ENCODE measurements at regions not wholly inside any gene's neighbourhood (a gene's known extent, or its start where the extent isn't known, plus 50 kb on each side); places are given as distances from the start of the nearest gene placed in this dataset.

GRCh38 chr20:12291386-12291785 lies 373.7 kb downstream of the BTBD3 start (continued):
- TF ChIP-seq REST (IDR thresholded peaks at IDR 0.05) (no peak), HNF4A (conservative IDR thresholded peaks at IDR 0.05) (no peak), HNF4G (IDR thresholded peaks at IDR 0.05) (no peak), YY1 (IDR thresholded peaks at IDR 0.05) (no peak), NR2F2 (IDR thresholded peaks at IDR 0.05) (no peak)

DNA sequence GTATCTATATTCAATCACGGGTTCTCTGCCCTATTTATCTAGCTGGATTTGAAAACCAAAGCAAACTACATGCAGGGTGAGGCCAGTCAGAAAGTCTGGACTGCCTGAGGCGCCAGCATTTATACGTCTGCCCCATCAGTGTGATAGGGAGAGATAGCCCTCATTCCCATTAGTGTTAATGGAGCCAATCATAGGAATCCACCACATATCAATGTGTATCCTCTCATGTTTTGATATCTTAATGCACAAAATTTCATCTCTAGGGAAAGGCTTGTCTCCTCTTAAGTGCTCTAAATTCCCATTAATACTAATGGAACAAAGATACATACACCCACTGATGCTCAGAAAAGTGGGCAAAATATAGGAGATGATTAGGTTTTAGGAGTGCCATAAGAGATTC lies 376.2 kb downstream of the BTBD3 start:
- 71% methylated on average over 3 of the region's 3 CpGs for WGBS
- TF ChIP-seq RAD21 (IDR thresholded peaks at IDR 0.05) = no peak
- H3K27me3 ChIP-seq (ENCODE audit: control insufficient read depth in 4 of 4, insufficient read depth in 4 of 4, low read length in 3 of 4) = peaks cover 0 to 3% (median 0%) of the 10 kb centered on the region in 4 donors

DNA sequence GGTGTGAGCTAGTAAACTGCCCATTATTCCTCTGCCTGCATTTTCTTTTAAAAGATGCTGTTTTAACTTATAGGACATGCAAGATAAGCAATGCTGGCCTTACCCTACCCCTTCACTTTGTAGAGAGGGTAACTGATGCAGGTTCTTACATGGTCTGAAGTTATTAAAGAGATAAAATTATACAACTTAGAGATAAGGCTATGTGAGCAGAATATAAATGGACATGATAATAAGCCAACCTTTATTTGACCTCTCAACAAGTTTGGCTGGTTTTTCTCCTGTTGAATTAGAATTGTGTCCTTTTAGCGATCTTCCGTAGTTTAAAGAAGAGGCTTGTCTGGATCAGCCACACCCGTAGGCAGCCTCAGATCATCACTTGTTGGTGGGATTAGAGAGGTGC lies 377.0 kb downstream of the BTBD3 start:
- TF ChIP-seq RXRA (IDR thresholded peaks at IDR 0.05) (no peak), CTCF (IDR thresholded peaks at IDR 0.05; ENCODE audit: low read depth, low read length, missing input control) (no peak), HNF4G (IDR thresholded peaks at IDR 0.05) (no peak), FOXA1 (IDR thresholded peaks at IDR 0.05) (no peak), JUND (IDR thresholded peaks at IDR 0.05) (no peak), RAD21 (IDR thresholded peaks at IDR 0.05) (no peak)
- TF ChIP-seq, protein P1, sequence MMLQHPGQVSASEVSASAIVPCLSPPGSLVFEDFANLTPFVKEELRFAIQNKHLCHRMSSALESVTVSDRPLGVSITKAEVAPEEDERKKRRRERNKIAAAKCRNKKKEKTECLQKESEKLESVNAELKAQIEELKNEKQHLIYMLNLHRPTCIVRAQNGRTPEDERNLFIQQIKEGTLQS (IDR thresholded peaks at IDR 0.05) = no peak
- no peak overlapping the region for H3K27ac ChIP-seq (ENCODE audit: low read depth in 1 of 2, low read length in 2 of 2)
- H3K9me3 ChIP-seq (ENCODE audit: control insufficient read depth in 4 of 4, low read length in 3 of 4) = no peaks in the 10 kb centered on the region
- peaks cover 0 to 3% (median 0%) of the 10 kb centered on the region in 4 donors for H3K27me3 ChIP-seq (ENCODE audit: control insufficient read depth in 4 of 4, insufficient read depth in 4 of 4, low read length in 3 of 4)
- H3K4me1 ChIP-seq (ENCODE audit: control insufficient read depth in 4 of 4, insufficient read depth in 4 of 4, low read length in 3 of 4) = no peaks in the 10 kb centered on the region
- no peak overlapping the region for H3K4me3 ChIP-seq (ENCODE audit: low read depth in 1 of 3, low read length in 3 of 3)
- DNase-seq (ENCODE audit: low spot score) = no peak
- WGBS = 72% methylated on average over 3 of the region's 3 CpGs
- no peak overlapping the region for H3K9ac ChIP-seq (ENCODE audit: low read depth in 1 of 2, low read length in 2 of 2)
- H3K36me3 ChIP-seq (ENCODE audit: control insufficient read depth in 4 of 4, insufficient read depth in 3 of 4, low read depth in 1 of 4, low read length in 3 of 4) = no peaks in the 10 kb centered on the region

More for the DNA sequence above, 376.2 kb downstream of the BTBD3 start:
- no peak for DNase-seq (ENCODE audit: low spot score)
- H3K9ac ChIP-seq (ENCODE audit: low read depth in 1 of 2, low read length in 2 of 2) = no peak overlapping the region
- H3K9me3 ChIP-seq (ENCODE audit: control insufficient read depth in 4 of 4, low read length in 3 of 4) = no peaks in the 10 kb centered on the region
- no peak overlapping the region for H3K4me3 ChIP-seq (ENCODE audit: low read depth in 1 of 3, low read length in 3 of 3)
- no peak overlapping the region for H3K27ac ChIP-seq (ENCODE audit: low read depth in 1 of 2, low read length in 2 of 2)
- H3K4me1 ChIP-seq (ENCODE audit: control insufficient read depth in 4 of 4, insufficient read depth in 4 of 4, low read length in 3 of 4) = no peaks in the 10 kb centered on the region
- H3K36me3 ChIP-seq (ENCODE audit: control insufficient read depth in 4 of 4, insufficient read depth in 3 of 4, low read depth in 1 of 4, low read length in 3 of 4) = no peaks in the 10 kb centered on the region
